ENCODE measurements at regions not wholly inside any gene's neighbourhood (a gene's known extent, or its start where the extent isn't known, plus 50 kb on each side); places are given as distances from the start of the nearest gene placed in this dataset.

- no peak for TF ChIP-seq CTCF (IDR thresholded peaks at IDR 0.05)
These were observed 599.1 kb downstream of the SLC4A3 start for GRCh38 chr2:220226546-220226945.

- no peak for TF ChIP-seq CTCF (IDR thresholded peaks at IDR 0.05)
These were observed 600.0 kb downstream of the SLC4A3 start for GRCh38 chr2:220227266-220227920.

GRCh38 chr2:220228310-220229006 lies 601.0 kb downstream of the SLC4A3 start:
- TF ChIP-seq CTCF (IDR thresholded peaks at IDR 0.05): no peak

GRCh38 chr2:220240641-220241040 lies 613.2 kb downstream of the SLC4A3 start:
- TF ChIP-seq CTCF (IDR thresholded peaks at IDR 0.05): no peak

- no peak for TF ChIP-seq CTCF (IDR thresholded peaks at IDR 0.05)
These were observed 614.0 kb downstream of the SLC4A3 start for GRCh38 chr2:220241423-220241822.

- no peak for TF ChIP-seq CTCF (IDR thresholded peaks at IDR 0.05)
These were observed 616.1 kb downstream of the SLC4A3 start for GRCh38 chr2:220243571-220243970.

- no peak for TF ChIP-seq CTCF (IDR thresholded peaks at IDR 0.05)
These were observed 619.0 kb downstream of the SLC4A3 start for GRCh38 chr2:220246386-220246785.

All from LNCAP (cell line).